K562 (cell line): ENCODE measurements at regions not wholly inside any gene's neighbourhood (a gene's known extent, or its start where the extent isn't known, plus 50 kb on each side); places are given as distances from the start of the nearest gene placed in this dataset.

Source experiments
- ATAC-seq: fragments of 200-7000 bp; cut with Tn5 transposase; 3 replicates; pipeline ENCODE4 v1.9.1; 2020; ENCODE audit warnings: moderate library complexity
- BruUV-seq: library from RNA; stranded (reverse); fragments of 400-500 nt; replicated peaks from 2 replicates; lab custom pipeline; 2021; lab: Mats Ljungman, UMichigan
- CTCF ChIA-PET: fragments of 300-600 bp; formaldehyde crosslinking; extraction: SDS; loops from one replicate; lab custom pipeline; 2021; ENCODE audit warnings: low intra/inter-chr PET ratio; lab: Yijun Ruan, JAX
- POLR2A ChIA-PET: fragments of 300-600, 350-650 bp; sonication (Branson Sonifier 250); formaldehyde crosslinking; extraction: SDS; loops from one replicate; lab custom pipeline; 2021; ENCODE audit warnings: antibody characterized with exemption, inconsistent platforms; lab: Yijun Ruan, JAX
- DNase-seq, 4 experiments: peaks; one replicate each; pipeline versions ENCODE4 v3.0.0 to v3.0.0-alpha.2; 2011 to 2018; ENCODE audit warnings: low spot score in 3 of 4, mixed read lengths in 3 of 4; ENCODE audit errors: extremely low read depth in 1 of 4
- FAIRE-seq: peaks from 2 replicates; lab custom pipeline; 2011; peaks lifted over from hg19 to GRCh38; lab: Jason Lieb, UNC
- H2AFZ ChIP-seq: 2 replicates; pipeline ENCODE4 v1.6.0; 2011; ENCODE audit warnings: low read depth, low read length, control low read depth, inconsistent platforms
- H3K27ac ChIP-seq: fragments of 200-600 bp; 3 replicates; pipeline ENCODE4 v1.8.0; 2011; ENCODE audit warnings: low read depth, mild to moderate bottlenecking, control low read depth, inconsistent platforms, low read length, moderate library complexity, mixed read lengths; ENCODE audit errors: extremely low read depth
- H3K27me3 ChIP-seq, 2 experiments: fragments of 300-600 bp in 1 of 2; 2 replicates in 1 of 2; 3 replicates in 1 of 2; pipeline versions ENCODE4 v1.6.0 to v1.8.0; 2011; ENCODE audit warnings: inconsistent platforms in 2 of 2, low read length in 2 of 2, mild to moderate bottlenecking in 1 of 2, mixed read lengths in 1 of 2, moderate library complexity in 1 of 2; ENCODE audit not compliant: control insufficient read depth in 2 of 2, insufficient read depth in 2 of 2
- H3K36me3 ChIP-seq: fragments of 300-600 bp; 3 replicates; pipeline ENCODE4 v1.8.0; 2011; ENCODE audit warnings: mild to moderate bottlenecking, low read length, inconsistent platforms; ENCODE audit not compliant: control insufficient read depth, insufficient read depth
- H3K4me1 ChIP-seq, 2 experiments: fragments of 200-600 bp in 1 of 2; replicated peaks in 1 of 2; 2 replicates in 1 of 2; 3 replicates in 1 of 2; pipeline versions ENCODE4 v1.5.1 to v1.8.0; 2011; ENCODE audit warnings: inconsistent platforms in 2 of 2, low read length in 2 of 2, mild to moderate bottlenecking in 1 of 2, mixed read lengths in 1 of 2, moderate library complexity in 1 of 2; ENCODE audit not compliant: control insufficient read depth in 2 of 2, insufficient read depth in 2 of 2
- H3K4me2 ChIP-seq: 2 replicates; pipeline ENCODE4 v1.6.1; 2011; ENCODE audit warnings: low read length, control low read depth, inconsistent platforms, mixed read lengths; ENCODE audit not compliant: insufficient read depth
- H3K4me3 ChIP-seq: fragments of 200-600 bp; sonication (generic), shearing (Covaris generic); 2 replicates; pipeline ENCODE4 v1.5.1; 2016; ENCODE audit warnings: control low read depth, inconsistent platforms
- H3K79me2 ChIP-seq: fragments of 200-600 bp; 3 replicates; pipeline ENCODE4 v1.8.0; 2011; ENCODE audit warnings: low read length, inconsistent platforms; ENCODE audit not compliant: control insufficient read depth, insufficient read depth
- H3K9ac ChIP-seq, 2 experiments: 2 replicates each; pipeline versions ENCODE4 v1.6.0 to v1.6.1; 2011; ENCODE audit warnings: low read depth in 2 of 2, low read length in 2 of 2, control low read depth in 1 of 2, inconsistent platforms in 1 of 2, mild to moderate bottlenecking in 1 of 2, mixed read lengths in 1 of 2; ENCODE audit not compliant: insufficient read depth in 1 of 2
- H3K9me1 ChIP-seq: one replicate; pipeline ENCODE4 v1.6.0; 2011; ENCODE audit warnings: inconsistent platforms, mild to moderate bottlenecking, low read length, moderate library complexity; ENCODE audit not compliant: control insufficient read depth, insufficient read depth
- H3K9me3 ChIP-seq: replicated peaks from 2 replicates; pipeline ENCODE4 v1.5.1; 2011; ENCODE audit warnings: low read depth, low read length, inconsistent platforms; ENCODE audit not compliant: control insufficient read depth, insufficient read depth
- H4K20me1 ChIP-seq: replicated peaks from 2 replicates; pipeline ENCODE4 v1.6.1; 2011; ENCODE audit warnings: low read length, inconsistent platforms, mixed read lengths; ENCODE audit not compliant: control insufficient read depth, insufficient read depth
- CBX5 ChIP-seq: IDR thresholded peaks from 2 replicates; pipeline ENCODE4 v1.6.1; 2014; ENCODE audit warnings: low read depth, borderline replicate concordance
- CCAR2 ChIP-seq: fragments of 200-400 bp; formaldehyde crosslinking; IDR thresholded peaks from 2 replicates; pipeline ENCODE4 v1.6.1; 2017; ENCODE audit warnings: mild to moderate bottlenecking, low read depth, low read length
- CHD1 ChIP-seq: fragments of 200-600 bp; sonication (generic); IDR thresholded peaks from one replicate; pipeline ENCODE4 v1.6.1; 2012; ENCODE audit warnings: mild to moderate bottlenecking, moderate library complexity, low read length, inconsistent platforms
- CXXC5 ChIP-seq: fragments of 250-450 bp; sonication (Bioruptor Pico); IDR thresholded peaks from 2 replicates; pipeline ENCODE4 v1.8.0; 2022; ENCODE audit warnings: inconsistent platforms, mild to moderate bottlenecking, moderate library complexity
- HMGXB4 ChIP-seq: sonication (generic); formaldehyde crosslinking; IDR thresholded peaks from 2 replicates; pipeline ENCODE4 v1.8.1; 2023; ENCODE audit warnings: mild to moderate bottlenecking, missing genetic modification reagents
- HNRNPL ChIP-seq: fragments of 200-400 bp; formaldehyde crosslinking; IDR thresholded peaks from 2 replicates; pipeline ENCODE4 v1.6.1; 2017; ENCODE audit warnings: low read depth, mild to moderate bottlenecking, low read length
- RBM25 ChIP-seq: fragments of 200-400 bp; formaldehyde crosslinking; IDR thresholded peaks from 2 replicates; pipeline ENCODE4 v1.6.1; 2018; ENCODE audit warnings: low read length, low read depth, moderate library complexity; ENCODE audit not compliant: severe bottlenecking
- RERE ChIP-seq: sonication (generic); formaldehyde crosslinking; IDR thresholded peaks from 2 replicates; pipeline ENCODE4 v1.8.0; 2023; ENCODE audit warnings: missing genetic modification reagents, mild to moderate bottlenecking, borderline replicate concordance
- SIRT6 ChIP-seq: IDR thresholded peaks from one replicate; pipeline ENCODE4 v1.6.1; 2012; ENCODE audit warnings: low read depth, mild to moderate bottlenecking, control low read depth, inconsistent platforms, low read length, moderate library complexity
- SIX5 ChIP-seq, 2 experiments: IDR thresholded peaks; 2 replicates each; pipeline ENCODE4 v1.6.1; 2011; ENCODE audit warnings: low read length in 2 of 2, borderline replicate concordance in 1 of 2, low read depth in 1 of 2, mild to moderate bottlenecking in 1 of 2, moderate library complexity in 1 of 2; ENCODE audit not compliant: insufficient read depth in 1 of 2
- ZNF561 ChIP-seq: fragments of 450-650 bp; formaldehyde crosslinking; conservative IDR thresholded peaks from 2 replicates; pipeline ENCODE4 v1.4.0; 2020; ENCODE audit warnings: mild to moderate bottlenecking, moderate library complexity
- WGBS: fragments of 100-300 bp; shearing (Covaris generic); methylation state at CpG from one replicate; pipeline ENCODE4 v1.1.6; 2016; ENCODE audit warnings: low coverage, mixed read lengths; ENCODE audit not compliant: insufficient coverage; ENCODE audit errors: missing lambda C conversion rate; 5-methylcytosine and 5-hydroxymethylcytosine counted together
- in situ Hi-C: fragments of 300-500 bp; cut with MboI; formaldehyde crosslinking; loops from 4 replicates; pipeline ENCODE4 v1.15.0; 2018; ENCODE audit warnings: inconsistent platforms, mixed read lengths
- intact Hi-C: fragments of 100-400 bp; cut with micrococcal nuclease; formaldehyde crosslinking; loops from 2 replicates; pipeline ENCODE4 v1.14.2; 2022
- TF ChIP-seq, protein P1 (sequence below), 3 experiments: IDR thresholded peaks in 2 of 3; conservative IDR thresholded peaks in 1 of 3; 2 replicates each; pipeline ENCODE4 v1.5.1; 2011 to 2012; ENCODE audit warnings: low read length in 3 of 3, mild to moderate bottlenecking in 3 of 3, control low read depth in 2 of 3, improper control_type of control experiment in 1 of 3, inconsistent platforms in 1 of 3, low read depth in 1 of 3, mixed read lengths in 1 of 3, moderate library complexity in 1 of 3; ENCODE audit not compliant: insufficient read depth in 2 of 3

- TF ChIP-seq, protein P1, sequence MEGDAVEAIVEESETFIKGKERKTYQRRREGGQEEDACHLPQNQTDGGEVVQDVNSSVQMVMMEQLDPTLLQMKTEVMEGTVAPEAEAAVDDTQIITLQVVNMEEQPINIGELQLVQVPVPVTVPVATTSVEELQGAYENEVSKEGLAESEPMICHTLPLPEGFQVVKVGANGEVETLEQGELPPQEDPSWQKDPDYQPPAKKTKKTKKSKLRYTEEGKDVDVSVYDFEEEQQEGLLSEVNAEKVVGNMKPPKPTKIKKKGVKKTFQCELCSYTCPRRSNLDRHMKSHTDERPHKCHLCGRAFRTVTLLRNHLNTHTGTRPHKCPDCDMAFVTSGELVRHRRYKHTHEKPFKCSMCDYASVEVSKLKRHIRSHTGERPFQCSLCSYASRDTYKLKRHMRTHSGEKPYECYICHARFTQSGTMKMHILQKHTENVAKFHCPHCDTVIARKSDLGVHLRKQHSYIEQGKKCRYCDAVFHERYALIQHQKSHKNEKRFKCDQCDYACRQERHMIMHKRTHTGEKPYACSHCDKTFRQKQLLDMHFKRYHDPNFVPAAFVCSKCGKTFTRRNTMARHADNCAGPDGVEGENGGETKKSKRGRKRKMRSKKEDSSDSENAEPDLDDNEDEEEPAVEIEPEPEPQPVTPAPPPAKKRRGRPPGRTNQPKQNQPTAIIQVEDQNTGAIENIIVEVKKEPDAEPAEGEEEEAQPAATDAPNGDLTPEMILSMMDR (IDR thresholded peaks at IDR 0.05 in 2 of 3, conservative IDR thresholded peaks at IDR 0.05 in 1 of 3; ENCODE audit: insufficient read depth in 2 of 3, low read depth in 1 of 3, low read length in 3 of 3) = peak in 1 of 3 experiments; percentile 23; a peak in 1 of 6 replicates
- TF ChIP-seq CCAR2 = no peak
- TF ChIP-seq, all 486 proteins: peak for 2
Measured at GRCh38 chr19:29415507-29415906, 110.3 kb upstream of the VSTM2B start (continued).

GRCh38 chr19:29417048-29417447 lies 108.7 kb upstream of the VSTM2B start:
- Histone ChIP-seq H3K9me1 (no peaks in the 10 kb centered on the region), H3K4me1 (no peaks in the 10 kb centered on the region), H3K4me3 (no peak overlapping the region), H4K20me1 (peaks cover under 1% of the 10 kb centered on the region; the same call in 1 of the 2 replicates), H3K27me3 (peaks cover 0 to 2% of the 10 kb centered on the region in 2 experiments; a peak in 1 of 5 replicates), H3K4me2 (no peak overlapping the region), H3K79me2 (no peaks in the 10 kb centered on the region), H3K9me3 (no peaks in the 10 kb centered on the region), H3K27ac (no peak overlapping the region), H2AFZ (no peak overlapping the region), H3K36me3 (no peaks in the 10 kb centered on the region), H3K9ac (no peak overlapping the region)
- no TSS peak for BruUV-seq
- WGBS = 0% methylated on average over 4 of the region's 4 CpGs
- DNase-seq (no peak), ATAC-seq (peak; percentile 46; the same call in 1 of the 3 replicates), FAIRE-seq (no peak)
- CTCF ChIA-PET = no interaction called here
- in situ Hi-C loops (no loop called here), intact Hi-C loops (no loop called here)
- POLR2A ChIA-PET = no interaction called here
- TF ChIP-seq ZNF561 (CRISPR knock-in tag) (no peak), CBX5 (no peak), CXXC5 (CRISPR knock-in tag) (no peak), HNRNPL (no peak), RBM25 (no peak), CHD1 (no peak), SIX5 (IDR thresholded peaks at IDR 0.05; ENCODE audit: borderline replicate concordance in 1 of 2, insufficient read depth in 1 of 2, low read depth in 1 of 2, low read length in 2 of 2) (no peak), HMGXB4 (CRISPR knock-in tag) (no peak), RERE (CRISPR knock-in tag) (no peak), SIRT6 (no peak)
